CD4-positive, alpha-beta T cell treated with Interferon gamma for 1 hour (primary cell): ENCODE measurements at regions not wholly inside any gene's neighbourhood (a gene's known extent, or its start where the extent isn't known, plus 50 kb on each side); places are given as distances from the start of the nearest gene placed in this dataset.
"Not testable (repeated sequence)": the region's sequence is repeated elsewhere in the genome, so short reads cannot be mapped to it uniquely, and the experiment has no call there.

ENCODE experiments used
- DNase-seq: peaks from one replicate; pipeline ENCODE4 v3.0.0-alpha.2; 2020

DNA sequence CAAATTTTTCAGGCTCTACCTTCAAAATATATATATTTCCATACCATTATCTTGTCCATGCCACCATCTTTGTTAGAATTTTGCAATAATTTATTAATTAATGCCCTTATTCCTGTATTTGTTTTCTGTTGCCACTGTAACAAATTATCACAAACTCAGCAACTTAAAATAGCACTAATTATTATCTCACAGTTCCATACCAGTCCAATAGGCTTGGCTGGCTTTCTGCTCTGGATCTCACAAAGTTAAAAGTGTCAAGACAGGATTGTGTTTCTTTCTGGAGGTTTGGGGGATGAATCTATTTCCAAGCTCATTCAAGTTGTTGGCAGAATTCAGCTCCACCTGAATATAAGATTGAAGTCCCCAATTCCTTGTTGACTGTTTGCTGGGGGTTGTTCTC is 58.6 kb upstream of the SLC38A4 start:
- no peak for DNase-seq

GRCh38 chr12:46886541-46887041 is 60.8 kb upstream of the SLC38A4 start:
- DNase-seq: no peak

DNA sequence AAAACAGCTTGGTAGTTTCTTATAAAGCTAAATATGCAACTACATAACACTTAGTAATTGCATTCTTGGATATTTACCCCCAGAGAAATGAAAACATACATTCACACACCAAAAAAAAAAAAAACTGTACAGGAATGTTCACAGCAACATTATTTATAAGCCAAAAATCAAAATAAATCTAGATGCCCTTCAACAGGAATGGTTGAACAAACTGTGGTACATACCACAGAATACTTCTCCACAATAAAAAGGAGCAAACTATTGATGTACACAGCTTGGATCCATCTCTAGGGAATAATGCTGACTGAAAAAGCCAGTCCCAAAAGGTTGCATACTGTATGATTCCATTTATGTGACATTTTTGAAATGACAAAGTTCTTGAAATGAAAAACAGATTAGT is 62.1 kb upstream of the SLC38A4 start:
- DNase-seq: no peak

DNA sequence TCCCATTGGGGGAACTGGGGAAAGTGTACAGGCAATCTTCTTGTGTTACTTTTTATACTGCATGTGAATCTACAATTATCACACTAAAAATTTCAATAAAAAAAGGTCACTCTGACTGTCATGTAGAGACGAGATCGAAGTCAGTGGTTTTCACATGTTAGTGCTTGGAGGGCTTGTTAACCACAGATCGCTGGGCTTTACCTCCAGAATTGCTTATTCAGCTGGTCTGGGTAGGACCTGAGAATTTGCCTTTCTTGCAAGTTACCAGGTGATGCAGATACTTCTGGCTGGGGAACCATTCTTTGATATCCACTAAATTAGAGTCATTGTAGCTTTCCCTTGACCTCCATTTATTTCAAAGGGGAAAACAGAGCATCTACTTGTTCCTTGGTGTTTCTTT is 62.8 kb upstream of the SLC38A4 start:
- no peak for DNase-seq

DNA sequence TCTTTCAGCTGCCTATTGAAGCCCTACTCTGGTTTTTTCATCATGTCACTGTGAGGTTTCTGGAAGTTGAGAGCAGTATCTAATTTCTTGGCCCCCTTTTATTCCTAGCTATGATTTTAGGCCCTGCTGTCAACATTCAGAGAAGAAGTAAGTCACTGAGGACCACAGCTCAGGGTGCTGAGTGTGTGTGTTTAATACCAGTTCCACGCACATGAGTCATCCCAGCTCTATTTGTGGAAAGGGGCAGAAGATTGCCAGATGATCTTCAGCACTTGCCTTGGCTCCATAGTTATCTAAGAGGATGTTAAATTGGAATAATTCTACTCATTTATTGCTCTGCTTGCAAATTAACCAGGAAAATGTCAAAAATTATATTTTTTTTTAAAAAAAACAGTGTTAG is 65.5 kb upstream of the SLC38A4 start:
- no peak for DNase-seq

GRCh38 chr12:46892034-46892705 is 66.4 kb upstream of the SLC38A4 start:
- DNase-seq: no peak

- no peak for DNase-seq
These were observed 67.1 kb upstream of the SLC38A4 start for GRCh38 chr12:46892887-46893286.

- no peak for DNase-seq
These were observed 67.6 kb upstream of the SLC38A4 start for GRCh38 chr12:46893434-46893833.

GRCh38 chr12:46895726-46896125 is 69.9 kb upstream of the SLC38A4 start:
- no peak for DNase-seq

GRCh38 chr12:46896680-46897079 is 70.9 kb upstream of the SLC38A4 start:
- DNase-seq: no peak

DNA sequence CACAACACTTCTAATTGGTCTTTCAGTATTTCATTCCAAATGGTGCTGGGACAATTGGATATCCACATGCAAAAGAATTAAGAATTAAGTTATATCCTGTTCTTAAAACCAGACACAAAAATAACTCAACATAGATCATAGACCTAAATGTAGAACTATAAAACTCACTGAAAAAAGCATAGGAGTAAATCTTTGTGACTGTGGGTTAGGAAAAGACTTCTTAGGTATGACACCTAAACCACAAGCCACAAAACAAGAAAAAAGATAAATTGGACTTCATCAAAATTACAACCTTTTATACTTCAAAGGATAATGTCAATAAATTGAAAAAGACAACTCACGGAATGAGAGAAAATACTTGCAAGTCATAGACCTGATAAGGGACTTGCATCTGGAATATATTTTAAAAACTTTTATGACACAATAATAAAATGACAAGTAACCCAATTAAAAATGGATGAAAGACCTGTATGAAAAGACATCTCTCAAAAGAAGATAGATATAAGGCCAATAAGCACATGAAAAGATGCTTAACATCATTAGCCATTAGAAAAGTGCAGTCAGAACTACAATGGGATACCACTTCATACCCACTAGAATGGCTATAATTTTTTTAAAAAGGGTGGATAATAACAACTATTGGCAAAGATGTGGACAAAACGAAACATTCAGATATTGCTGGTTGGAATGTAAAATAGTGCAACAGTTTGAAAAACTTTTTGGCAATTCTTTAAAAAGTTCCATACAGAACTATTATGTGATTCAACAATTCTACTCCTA is 72.5 kb upstream of the SLC38A4 start:
- no peak for DNase-seq

DNA sequence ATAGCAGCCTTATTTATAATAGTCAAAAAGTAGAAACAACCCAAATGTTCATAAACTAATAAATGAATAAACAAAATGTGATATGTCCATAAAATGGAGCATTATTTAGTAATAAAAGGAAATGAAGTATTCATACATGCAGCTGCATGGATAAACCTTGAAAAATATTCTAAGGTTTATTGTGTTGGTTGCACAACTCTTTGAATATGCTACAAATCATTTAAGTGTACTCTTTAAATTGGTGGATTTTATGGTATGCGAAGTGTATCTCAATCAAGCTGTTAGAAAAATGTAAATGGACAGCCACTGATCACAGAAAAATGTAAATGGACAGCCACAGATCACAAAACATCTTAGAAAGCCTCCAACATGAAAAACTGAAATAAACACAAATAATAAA is 73.2 kb upstream of the SLC38A4 start:
- DNase-seq: no peak

- DNase-seq: no peak
These were observed 75.1 kb upstream of the SLC38A4 start for GRCh38 chr12:46900734-46901463.

DNA sequence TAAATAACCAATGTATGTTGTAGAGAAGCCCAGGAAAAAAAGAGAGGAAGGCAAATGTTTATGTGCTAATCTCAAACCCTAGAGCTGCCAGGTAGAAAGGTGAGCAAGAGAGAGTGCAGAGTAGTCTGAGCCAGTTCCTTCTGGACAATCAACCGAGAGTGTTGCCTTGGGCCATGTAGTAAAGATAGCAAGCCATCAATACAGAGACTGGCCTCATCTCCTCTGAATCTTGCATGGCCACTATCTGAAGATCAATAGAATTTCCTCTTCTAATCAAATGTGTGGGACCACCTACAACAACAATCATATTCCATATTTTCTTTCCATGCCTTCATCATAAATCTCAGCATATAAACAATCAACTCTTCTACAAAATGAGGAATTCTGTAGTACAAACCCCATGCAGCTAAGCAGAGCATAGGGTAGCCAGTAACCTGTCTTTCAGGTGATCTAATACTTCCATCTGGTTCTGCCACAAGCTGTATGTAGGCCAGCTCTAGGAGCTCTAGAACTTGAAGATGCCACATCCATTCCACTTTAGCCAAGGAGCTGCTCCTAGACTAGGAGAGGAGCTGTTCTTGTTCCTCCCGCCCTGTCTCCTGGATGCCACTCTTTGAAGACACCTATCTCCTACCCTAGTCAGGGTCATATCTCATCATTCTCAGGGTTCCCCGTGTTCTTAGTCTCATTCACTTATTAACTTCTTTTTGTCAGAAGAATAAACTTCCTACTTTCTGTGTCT is 75.8 kb upstream of the SLC38A4 start:
- no peak for DNase-seq

- no peak for DNase-seq
These were observed 77.3 kb upstream of the SLC38A4 start for GRCh38 chr12:46903058-46903457.

GRCh38 chr12:46904406-46905238 is 78.8 kb upstream of the SLC38A4 start:
- DNase-seq: no peak

- DNase-seq: not testable (repeated sequence)
These were observed 79.4 kb upstream of the SLC38A4 start for GRCh38 chr12:46905239-46905627.

DNA sequence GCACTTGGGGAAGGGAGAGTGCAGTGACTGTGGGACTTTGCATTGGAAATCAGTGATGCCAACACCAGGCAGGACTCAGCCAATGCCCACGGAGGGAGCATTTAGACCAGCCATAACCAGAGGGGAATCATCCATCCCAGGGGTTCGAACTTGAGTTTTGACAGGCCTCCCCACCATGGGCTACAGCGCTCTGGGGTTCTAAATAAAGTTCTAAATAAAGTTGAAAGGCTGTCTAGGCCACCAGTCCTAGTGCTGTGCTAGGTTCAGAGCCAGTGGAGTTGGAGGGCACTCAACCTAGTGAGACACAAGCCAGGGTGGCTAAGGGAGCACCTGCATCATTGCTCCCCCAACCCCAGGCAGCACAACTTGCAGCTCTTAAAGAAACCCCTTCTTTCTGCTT is 82.0 kb upstream of the SLC38A4 start:
- DNase-seq: no peak

DNA sequence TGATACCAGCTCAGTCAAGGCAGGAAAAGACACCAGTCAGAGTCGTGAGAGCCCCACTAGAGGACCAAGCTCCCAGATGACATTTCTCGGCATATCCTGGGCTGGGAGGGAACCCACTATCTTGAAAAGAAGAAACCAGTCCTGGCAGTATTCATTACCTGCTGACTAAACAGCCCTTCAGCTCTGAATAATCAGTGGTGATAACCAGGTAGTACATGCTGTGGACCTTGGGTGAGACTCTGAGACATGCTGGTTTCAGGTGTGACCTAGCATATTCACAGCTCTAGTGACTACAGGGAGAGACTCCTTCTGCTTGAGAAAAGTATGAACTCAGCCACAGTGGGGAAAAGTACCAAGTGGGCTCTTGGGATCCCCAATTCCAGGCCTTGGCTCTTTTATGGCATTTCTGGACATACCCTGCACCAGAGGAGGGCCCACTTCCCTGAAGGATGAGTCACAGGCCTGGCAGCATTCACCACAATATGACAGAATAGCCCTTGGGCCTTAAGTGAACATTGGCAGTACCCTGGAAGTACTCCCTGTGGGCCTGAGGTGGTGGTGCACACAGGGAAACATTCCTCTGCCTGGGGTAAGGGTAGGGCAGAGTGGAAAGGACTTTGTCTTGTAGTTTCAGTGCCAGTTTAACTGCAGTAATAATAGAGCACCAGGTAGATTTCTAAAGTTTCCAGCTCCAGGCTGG is 82.6 kb upstream of the SLC38A4 start:
- DNase-seq: no peak

DNA sequence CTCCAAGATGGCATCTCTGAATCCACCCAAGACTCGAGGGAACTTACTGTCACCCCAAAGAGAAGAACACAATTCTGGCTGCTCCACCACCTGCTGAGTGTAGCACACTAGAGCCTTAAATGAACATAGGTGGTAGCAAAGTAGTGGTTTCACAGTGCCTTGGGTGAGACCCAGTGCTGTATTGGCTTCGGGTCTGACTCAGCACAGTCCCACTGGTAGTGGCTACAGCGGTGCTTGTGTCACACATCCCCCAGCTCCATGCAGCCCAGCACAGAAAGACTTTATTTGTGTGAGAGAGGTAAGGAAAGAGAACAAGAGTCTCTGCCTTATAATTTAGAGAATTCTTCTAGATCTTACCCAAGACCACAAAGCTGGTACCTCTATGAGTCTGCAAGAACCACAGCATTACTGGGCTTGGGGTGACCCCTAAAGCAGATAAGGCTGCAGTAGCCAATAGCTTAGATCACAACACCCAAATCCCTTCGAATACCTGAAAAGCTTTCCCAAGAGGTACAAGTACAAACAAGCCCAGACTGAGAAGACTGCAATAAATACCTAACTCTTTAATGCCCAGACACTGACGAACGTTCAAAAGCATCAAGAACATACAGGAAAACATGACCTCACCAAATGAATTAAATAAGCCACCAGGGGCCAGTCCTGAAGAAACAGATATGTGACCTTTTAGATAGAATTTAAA is 83.3 kb upstream of the SLC38A4 start:
- no peak for DNase-seq

DNA sequence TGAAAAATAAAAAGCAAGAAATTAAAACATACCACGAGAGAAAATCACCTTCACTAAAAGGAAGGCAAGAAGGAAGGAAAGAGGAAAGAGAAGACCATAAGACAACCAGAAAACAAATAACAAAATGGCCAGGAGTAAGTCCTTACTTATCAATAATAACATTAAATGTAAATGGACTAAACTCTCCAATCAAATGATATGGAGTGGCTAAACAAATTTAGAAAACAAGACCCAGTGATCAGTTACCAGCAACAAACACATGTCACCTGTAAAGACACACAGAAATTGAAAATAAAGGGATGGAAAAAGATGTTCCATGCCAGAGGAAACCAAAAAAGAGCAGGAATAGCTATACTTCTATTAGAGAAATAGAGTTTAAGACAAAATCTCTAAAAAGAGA is 85.0 kb upstream of the SLC38A4 start:
- no peak for DNase-seq
